NT2/D1 (cell line): ENCODE measurements at regions not wholly inside any gene's neighbourhood (a gene's known extent, or its start where the extent isn't known, plus 50 kb on each side); places are given as distances from the start of the nearest gene placed in this dataset.

Experiments used
- SUZ12 ChIP-seq: IDR thresholded peaks from 2 replicates; pipeline ENCODE4 v1.6.1; 2011; ENCODE audit not compliant: insufficient read length, insufficient read depth; ENCODE audit errors: extremely low read depth
- YY1 ChIP-seq: IDR thresholded peaks from 2 replicates; pipeline ENCODE4 v1.6.1; 2011; ENCODE audit not compliant: insufficient read length, insufficient read depth
- ZNF274 ChIP-seq: IDR thresholded peaks from 2 replicates; pipeline ENCODE4 v1.6.1; 2011; ENCODE audit warnings: mild to moderate bottlenecking, low read depth, low read length

DNA sequence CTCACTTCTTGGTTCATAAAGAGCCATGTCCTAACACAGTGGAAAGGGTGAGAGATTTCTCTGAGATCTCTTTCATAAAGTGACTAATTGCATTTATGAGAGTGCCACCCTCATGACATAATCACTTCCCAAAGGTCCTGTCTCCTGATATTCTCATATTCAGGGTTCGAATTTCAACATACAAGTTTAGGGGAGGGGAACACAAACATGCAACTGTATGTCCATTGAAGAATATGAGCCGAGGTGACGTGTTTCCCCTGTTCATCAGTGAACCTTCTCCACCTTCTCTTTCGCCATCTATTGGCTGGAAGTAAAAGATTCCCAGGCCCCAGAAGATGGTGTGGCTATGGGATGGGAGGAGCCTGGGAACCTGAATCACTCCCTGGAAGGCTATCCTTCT, 354.2 kb upstream of the ATP2B1 start:
- TF ChIP-seq YY1 (no peak), SUZ12 (no peak), ZNF274 (no peak)
